Activated CD8-positive, alpha-beta memory T cell treated with anti-CD3 and anti-CD28 coated beads for 36 hours (primary cell): ENCODE measurements at regions not wholly inside any gene's neighbourhood (a gene's known extent, or its start where the extent isn't known, plus 50 kb on each side); places are given as distances from the start of the nearest gene placed in this dataset.
"Not testable (repeated sequence)": the region's sequence is repeated elsewhere in the genome, so short reads cannot be mapped to it uniquely, and the experiment has no call there.

Experiments
- CTCF ChIA-PET: fragments of 350-600 bp; sonication (Branson Sonifier 250); formaldehyde crosslinking; loops from one replicate; lab custom pipeline; 2021; ENCODE audit warnings: antibody characterized with exemption; lab: Charles Lee
- POLR2A ChIA-PET: fragments of 350-600 bp; sonication (Branson Sonifier 250); formaldehyde crosslinking; loops from one replicate; lab custom pipeline; 2021; ENCODE audit warnings: antibody characterized with exemption; lab: Charles Lee

- ChIA-PET CTCF (no interaction called here), POLR2A (no interaction called here)
These were observed 100.2 kb downstream of the FBXO8 start for GRCh38 chr4:174183259-174183658.

GRCh38 chr4:174181827-174182226, 101.6 kb downstream of the FBXO8 start:
- CTCF ChIA-PET = no interaction called here
- POLR2A ChIA-PET = no interaction called here

- CTCF ChIA-PET = interaction anchor here (0.6 kb wide), 1 partner anchor 433 kb away, joined by 3 read pairs; no protein-coding TSS in a partner anchor
- POLR2A ChIA-PET = no interaction called here
These were observed 105.9 kb downstream of the FBXO8 start for GRCh38 chr4:174177536-174177935.

- POLR2A ChIA-PET, CTCF ChIA-PET: not testable (repeated sequence)
These were observed 107.6 kb downstream of the FBXO8 start for GRCh38 chr4:174175836-174176235.

GRCh38 chr4:174173360-174173759, 110.1 kb downstream of the FBXO8 start:
- ChIA-PET POLR2A (no interaction called here), CTCF (no interaction called here)

GRCh38 chr4:174172274-174172673, 111.2 kb downstream of the FBXO8 start:
- ChIA-PET CTCF (no interaction called here), POLR2A (no interaction called here)

- CTCF ChIA-PET = no interaction called here
- POLR2A ChIA-PET = no interaction called here
These were observed 112.6 kb downstream of the FBXO8 start for GRCh38 chr4:174170906-174171305.

- CTCF ChIA-PET = no interaction called here
These were observed 113.4 kb downstream of the FBXO8 start for GRCh38 chr4:174170091-174170490.

GRCh38 chr4:174157106-174157607, 126.3 kb downstream of the FBXO8 start:
- CTCF ChIA-PET = no interaction called here

More at GRCh38 chr4:174170091-174170490, 113.4 kb downstream of the FBXO8 start:
- POLR2A ChIA-PET = no interaction called here

GRCh38 chr4:174156239-174156826, 127.1 kb downstream of the FBXO8 start:
- POLR2A ChIA-PET = no interaction called here
- CTCF ChIA-PET = no interaction called here

More at GRCh38 chr4:174157106-174157607, 126.3 kb downstream of the FBXO8 start:
- POLR2A ChIA-PET = no interaction called here

GRCh38 chr4:174154215-174154854, 129.1 kb downstream of the FBXO8 start:
- POLR2A ChIA-PET = no interaction called here
- CTCF ChIA-PET = no interaction called here

GRCh38 chr4:174152717-174153466, 130.6 kb downstream of the FBXO8 start:
- CTCF ChIA-PET = no interaction called here
- POLR2A ChIA-PET = no interaction called here

GRCh38 chr4:174147863-174148262, 135.6 kb downstream of the FBXO8 start:
- POLR2A ChIA-PET = no interaction called here
- CTCF ChIA-PET = no interaction called here

GRCh38 chr4:174144106-174144505, 139.4 kb downstream of the FBXO8 start:
- ChIA-PET POLR2A (no interaction called here), CTCF (no interaction called here)

- POLR2A ChIA-PET = no interaction called here
- CTCF ChIA-PET = no interaction called here
These were observed 141.6 kb downstream of the FBXO8 start for GRCh38 chr4:174141876-174142275.

GRCh38 chr4:174138616-174139015, 144.9 kb downstream of the FBXO8 start:
- ChIA-PET POLR2A (no interaction called here), CTCF (no interaction called here)

GRCh38 chr4:174137698-174138097, 145.8 kb downstream of the FBXO8 start:
- POLR2A ChIA-PET = no interaction called here
- CTCF ChIA-PET = no interaction called here

GRCh38 chr4:174135936-174136406, 147.5 kb downstream of the FBXO8 start:
- ChIA-PET CTCF (no interaction called here), POLR2A (no interaction called here)

GRCh38 chr4:174135530-174135929, 147.9 kb downstream of the FBXO8 start:
- POLR2A ChIA-PET = no interaction called here
- CTCF ChIA-PET = no interaction called here

- CTCF ChIA-PET = no interaction called here
- POLR2A ChIA-PET = no interaction called here
These were observed 149.1 kb downstream of the FBXO8 start for GRCh38 chr4:174134361-174134760.
